Glutamatergic neuron (in vitro differentiated cells): ENCODE measurements at regions not wholly inside any gene's neighbourhood (a gene's known extent, or its start where the extent isn't known, plus 50 kb on each side); places are given as distances from the start of the nearest gene placed in this dataset.

Experiments
- DNase-seq: peaks from one replicate; pipeline ENCODE4 v3.0.0; 2022
- H3K27ac Mint-ChIP-seq: one replicate; pipeline ENCODE4 v1.8.0; 2020; ENCODE audit warnings: mild to moderate bottlenecking, mixed read lengths, inconsistent platforms; ENCODE audit not compliant: unreplicated experiment
- H3K27me3 Mint-ChIP-seq: one replicate; pipeline ENCODE4 v1.8.0; 2020; ENCODE audit warnings: mild to moderate bottlenecking, moderate library complexity, mixed read lengths, inconsistent platforms; ENCODE audit not compliant: unreplicated experiment
- H3K36me3 Mint-ChIP-seq: one replicate; pipeline ENCODE4 v1.8.0; 2020; ENCODE audit warnings: mild to moderate bottlenecking, mixed read lengths, inconsistent platforms; ENCODE audit not compliant: unreplicated experiment
- H3K4me1 Mint-ChIP-seq: one replicate; pipeline ENCODE4 v1.8.0; 2020; ENCODE audit warnings: mild to moderate bottlenecking, low read depth, mixed read lengths, inconsistent platforms; ENCODE audit not compliant: unreplicated experiment
- H3K4me3 Mint-ChIP-seq: one replicate; pipeline ENCODE4 v1.8.0; 2020; ENCODE audit warnings: mild to moderate bottlenecking, mixed read lengths, inconsistent platforms; ENCODE audit not compliant: unreplicated experiment
- H3K9me3 Mint-ChIP-seq: one replicate; pipeline ENCODE4 v1.8.0; 2020; ENCODE audit warnings: mild to moderate bottlenecking, moderate library complexity, mixed read lengths, inconsistent platforms; ENCODE audit not compliant: unreplicated experiment
- TF ChIP-seq, protein P1 (sequence below): fragments of 200-600 bp; sonication (generic); IDR thresholded peaks from one replicate; pipeline ENCODE4 v1.5.0; 2021; ENCODE audit not compliant: partially characterized antibody, unreplicated experiment

DNA sequence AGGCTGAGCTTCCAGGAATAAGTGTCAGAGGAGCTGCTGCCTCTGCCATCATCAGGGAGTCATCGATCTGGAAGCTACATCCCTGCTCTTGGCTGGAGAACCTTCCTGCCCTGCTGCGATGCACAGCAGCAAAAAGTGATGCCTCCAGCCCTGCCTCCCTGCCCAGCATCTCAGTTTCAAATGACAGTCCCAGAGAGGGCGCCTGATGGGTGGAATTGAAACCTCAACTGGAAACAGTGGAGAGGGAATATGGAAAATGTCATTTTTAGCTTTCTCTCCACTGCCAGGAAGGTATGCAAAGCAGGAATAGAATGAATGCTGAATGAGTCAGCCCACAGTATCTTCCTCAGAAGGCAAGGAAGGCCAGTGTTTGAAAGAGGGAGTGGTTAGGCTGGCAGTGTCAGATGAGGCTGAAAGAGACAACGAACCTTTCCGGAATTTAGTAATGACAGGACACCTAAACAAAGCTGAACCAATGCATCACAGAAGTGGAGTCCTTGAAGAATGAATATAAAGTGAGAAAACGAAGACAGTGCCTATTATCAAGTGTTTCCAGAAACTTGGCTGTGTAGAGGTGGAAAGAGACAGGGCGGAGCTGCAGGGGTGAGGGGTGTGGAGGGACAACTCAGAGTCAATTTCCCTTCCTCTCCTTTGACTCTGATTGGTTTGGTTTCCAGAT, 153.9 kb upstream of the NDUFV2 start:
- H3K4me1 Mint-ChIP-seq, result peaks cover 33% of the 10 kb centered on the region
- peak overlapping the region; percentile 72 for H3K4me3 Mint-ChIP-seq
- peaks cover 14% of the 10 kb centered on the region for H3K9me3 Mint-ChIP-seq
- peak overlapping the region; percentile 92 for H3K27ac Mint-ChIP-seq
- peaks cover 9% of the 10 kb centered on the region for H3K27me3 Mint-ChIP-seq
- TF ChIP-seq, protein P1, sequence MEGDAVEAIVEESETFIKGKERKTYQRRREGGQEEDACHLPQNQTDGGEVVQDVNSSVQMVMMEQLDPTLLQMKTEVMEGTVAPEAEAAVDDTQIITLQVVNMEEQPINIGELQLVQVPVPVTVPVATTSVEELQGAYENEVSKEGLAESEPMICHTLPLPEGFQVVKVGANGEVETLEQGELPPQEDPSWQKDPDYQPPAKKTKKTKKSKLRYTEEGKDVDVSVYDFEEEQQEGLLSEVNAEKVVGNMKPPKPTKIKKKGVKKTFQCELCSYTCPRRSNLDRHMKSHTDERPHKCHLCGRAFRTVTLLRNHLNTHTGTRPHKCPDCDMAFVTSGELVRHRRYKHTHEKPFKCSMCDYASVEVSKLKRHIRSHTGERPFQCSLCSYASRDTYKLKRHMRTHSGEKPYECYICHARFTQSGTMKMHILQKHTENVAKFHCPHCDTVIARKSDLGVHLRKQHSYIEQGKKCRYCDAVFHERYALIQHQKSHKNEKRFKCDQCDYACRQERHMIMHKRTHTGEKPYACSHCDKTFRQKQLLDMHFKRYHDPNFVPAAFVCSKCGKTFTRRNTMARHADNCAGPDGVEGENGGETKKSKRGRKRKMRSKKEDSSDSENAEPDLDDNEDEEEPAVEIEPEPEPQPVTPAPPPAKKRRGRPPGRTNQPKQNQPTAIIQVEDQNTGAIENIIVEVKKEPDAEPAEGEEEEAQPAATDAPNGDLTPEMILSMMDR, result no peak
- DNase-seq, result no peak
- H3K36me3 Mint-ChIP-seq, result no peaks in the 10 kb centered on the region

DNA sequence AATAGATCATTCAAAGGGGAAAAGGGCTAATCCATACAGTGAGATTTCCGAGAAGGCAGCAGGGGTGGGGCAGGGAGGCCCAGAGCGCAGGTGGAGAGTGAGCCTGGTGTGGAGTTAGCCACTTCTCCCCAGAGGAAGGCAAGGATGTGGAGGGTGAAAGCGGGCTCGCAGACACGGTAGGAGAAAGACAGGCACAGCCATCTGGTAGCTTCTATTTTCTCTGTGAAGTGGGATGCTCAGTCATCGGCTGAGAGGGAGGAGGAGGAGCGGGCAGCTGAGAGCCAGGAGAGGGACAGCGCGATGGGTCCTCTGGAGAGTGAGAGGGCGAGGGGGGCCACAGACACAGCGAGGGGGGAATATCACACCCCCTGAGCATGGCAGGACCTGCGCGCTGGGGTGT, 153.3 kb upstream of the NDUFV2 start:
- Mint-ChIP-seq H3K4me3 (peak overlapping the region; percentile 72), H3K4me1 (peaks cover 33% of the 10 kb centered on the region), H3K9me3 (peaks cover 14% of the 10 kb centered on the region), H3K36me3 (no peaks in the 10 kb centered on the region), H3K27ac (peak overlapping the region; percentile 92), H3K27me3 (peaks cover 9% of the 10 kb centered on the region)
- DNase-seq, result peak; percentile 68
- TF ChIP-seq, protein P1, result no peak

DNA sequence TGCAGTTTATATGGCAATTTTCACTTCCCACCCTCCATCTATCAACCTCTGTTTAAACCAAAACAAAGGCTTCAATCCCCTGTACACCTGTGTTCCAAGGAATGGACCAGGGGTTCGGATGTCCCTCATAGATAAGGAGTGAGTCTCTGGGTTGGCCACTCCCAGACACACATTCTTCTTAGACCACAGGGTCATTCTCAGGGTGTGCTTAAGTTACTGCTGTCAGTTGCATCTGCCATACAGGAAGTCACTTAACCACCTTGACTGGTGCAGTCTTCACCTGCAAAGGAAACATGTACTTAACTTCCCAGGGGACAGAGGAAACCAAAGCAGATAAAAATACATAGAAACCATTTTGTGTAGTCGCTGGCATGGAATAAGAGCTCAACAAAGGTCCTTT, 151.0 kb upstream of the NDUFV2 start:
- no peaks in the 10 kb centered on the region for H3K36me3 Mint-ChIP-seq
- H3K4me3 Mint-ChIP-seq, result no peak overlapping the region
- no peak for DNase-seq
- TF ChIP-seq, protein P1, result no peak
- peaks cover 33% of the 10 kb centered on the region for H3K4me1 Mint-ChIP-seq
- H3K27me3 Mint-ChIP-seq, result peaks cover 9% of the 10 kb centered on the region
- no peak overlapping the region for H3K27ac Mint-ChIP-seq
- peaks cover 14% of the 10 kb centered on the region for H3K9me3 Mint-ChIP-seq

DNA sequence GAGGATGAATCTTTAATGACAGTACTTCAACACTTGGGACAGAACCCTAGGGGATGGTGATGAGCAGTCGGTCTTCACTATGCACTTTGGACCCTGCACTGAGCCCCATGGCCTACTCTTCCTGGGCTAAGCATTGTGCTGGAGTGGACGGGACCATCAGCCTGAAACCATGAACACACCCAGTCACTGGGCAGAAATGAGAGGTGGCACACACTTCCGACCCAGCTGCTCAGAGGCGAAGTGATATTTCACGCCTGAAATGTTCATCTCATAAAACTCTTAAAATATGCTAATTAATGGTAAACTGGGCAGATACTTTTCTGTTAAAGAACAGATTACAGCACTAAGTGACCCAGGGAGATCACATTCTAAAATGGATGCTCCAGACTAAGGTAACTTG, 150.3 kb upstream of the NDUFV2 start:
- Mint-ChIP-seq H3K27me3 (peaks cover 9% of the 10 kb centered on the region), H3K9me3 (peaks cover 14% of the 10 kb centered on the region), H3K36me3 (no peaks in the 10 kb centered on the region), H3K4me1 (peaks cover 33% of the 10 kb centered on the region), H3K4me3 (peak overlapping the region; percentile 20), H3K27ac (peak overlapping the region; percentile 65)
- TF ChIP-seq, protein P1, result no peak
- no peak for DNase-seq
